OCI-LY1 (cell line): ENCODE measurements at regions not wholly inside any gene's neighbourhood (a gene's known extent, or its start where the extent isn't known, plus 50 kb on each side); places are given as distances from the start of the nearest gene placed in this dataset.

ENCODE experiments used
- H2AFZ ChIP-seq: fragments of 200-600 bp; sonication (generic), shearing (Covaris generic); 2 replicates; pipeline ENCODE4 v1.6.0; 2014; ENCODE audit warnings: antibody characterized with exemption, mild to moderate bottlenecking, low read length
- H3F3A ChIP-seq: fragments of 200-600 bp; sonication (generic), shearing (Covaris generic); 2 replicates; pipeline ENCODE4 v1.6.0; 2014; ENCODE audit warnings: mild to moderate bottlenecking, antibody characterized with exemption, low read length, moderate library complexity; ENCODE audit not compliant: insufficient read depth
- H3K27ac ChIP-seq: fragments of 200-600 bp; sonication (generic); 2 replicates; pipeline ENCODE4 v1.5.1; 2014; ENCODE audit warnings: low read length, mixed run types, mild to moderate bottlenecking, low read depth; ENCODE audit not compliant: poor library complexity, severe bottlenecking
- H3K27me3 ChIP-seq: fragments of 200-600 bp; sonication (generic); 2 replicates; pipeline ENCODE4 v1.6.0; 2014; ENCODE audit warnings: antibody characterized with exemption, mild to moderate bottlenecking, low read length, moderate library complexity; ENCODE audit not compliant: insufficient read depth
- H3K36me3 ChIP-seq: fragments of 200-600 bp; sonication (generic); 2 replicates; pipeline ENCODE4 v1.6.1; 2014; ENCODE audit warnings: mild to moderate bottlenecking, antibody characterized with exemption, low read length, moderate library complexity, mixed read lengths; ENCODE audit not compliant: insufficient read depth
- H3K4me1 ChIP-seq: fragments of 200-600 bp; sonication (generic); 2 replicates; pipeline ENCODE4 v1.5.1; 2014; ENCODE audit warnings: mild to moderate bottlenecking, low read length, moderate library complexity; ENCODE audit not compliant: insufficient read depth, severe bottlenecking
- H3K4me2 ChIP-seq: fragments of 200-600 bp; sonication (generic), shearing (Covaris generic); 2 replicates; pipeline ENCODE4 v1.6.1; 2014; ENCODE audit warnings: low read length
- H3K4me3 ChIP-seq: fragments of 200-600 bp; sonication (generic); 2 replicates; pipeline ENCODE4 v1.5.1; 2014; ENCODE audit warnings: low read length, low read depth, mild to moderate bottlenecking, mixed read lengths; ENCODE audit not compliant: poor library complexity, severe bottlenecking
- H3K79me2 ChIP-seq: fragments of 200-600 bp; shearing (Covaris generic); 2 replicates; pipeline ENCODE4 v1.6.1; 2016; ENCODE audit warnings: mixed run types, low read length, mixed read lengths; ENCODE audit not compliant: insufficient read depth
- H3K9ac ChIP-seq: fragments of 200-600 bp; sonication (generic), shearing (Covaris generic); 2 replicates; pipeline ENCODE4 v1.6.1; 2014; ENCODE audit warnings: mild to moderate bottlenecking, low read length, mixed read lengths
- H3K9me2 ChIP-seq: fragments of 200-600 bp; sonication (generic), shearing (Covaris generic); 2 replicates; pipeline ENCODE4 v1.6.1; 2014; ENCODE audit warnings: low read depth, mild to moderate bottlenecking, low read length, mixed read lengths
- H3K9me3 ChIP-seq: fragments of 200-600 bp; shearing (Covaris generic); 2 replicates; pipeline ENCODE4 v1.6.1; 2014; ENCODE audit warnings: low read length, mixed read lengths
- H4K20me1 ChIP-seq: fragments of 200-600 bp; sonication (generic), shearing (Covaris generic); 2 replicates; pipeline ENCODE4 v1.6.0; 2016; ENCODE audit warnings: mild to moderate bottlenecking, low read length; ENCODE audit not compliant: insufficient read depth
- EZH2 ChIP-seq: fragments of 200-600 bp; sonication (generic), shearing (Covaris generic); IDR thresholded peaks from 2 replicates; pipeline ENCODE4 v1.8.0; 2017; ENCODE audit warnings: borderline replicate concordance, mixed run types, mild to moderate bottlenecking, antibody characterized with exemption, low read length, moderate library complexity, mixed read lengths
- TF ChIP-seq, protein P1 (sequence below): fragments of 200-600 bp; sonication (generic), shearing (Covaris generic); IDR thresholded peaks from 2 replicates; pipeline ENCODE4 v1.5.1; 2017; ENCODE audit warnings: mild to moderate bottlenecking, antibody characterized with exemption, low read length, moderate library complexity, mixed read lengths

DNA sequence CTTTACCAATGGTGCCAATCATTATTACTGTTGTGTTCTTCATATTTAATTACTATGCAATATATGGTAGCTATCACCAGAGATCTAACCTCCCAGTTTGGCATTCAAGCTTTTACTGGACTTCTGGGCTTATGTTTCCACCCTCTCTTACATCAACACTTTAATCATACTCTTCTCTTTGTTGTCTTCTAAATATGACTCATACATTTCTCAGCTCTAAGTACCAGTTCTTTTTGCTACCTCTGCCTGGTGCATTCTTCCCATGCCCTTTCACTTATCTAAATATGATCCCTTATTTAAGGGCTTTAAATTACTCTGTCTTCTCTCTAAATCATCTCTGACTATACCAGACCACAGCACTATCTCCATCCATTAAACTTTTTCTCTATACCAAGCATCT lies 246.1 kb upstream of the CCDC196 start:
- Histone ChIP-seq H3K9me3 (no peaks in the 10 kb centered on the region), H3K4me3 (no peak overlapping the region), H3K9me2 (no peaks in the 10 kb centered on the region), H2AFZ (no peak overlapping the region), H3K9ac (no peak overlapping the region), H3K36me3 (no peaks in the 10 kb centered on the region), H3K4me2 (no peak overlapping the region), H3K27me3 (no peaks in the 10 kb centered on the region), H3K27ac (no peak overlapping the region), H3K79me2 (no peaks in the 10 kb centered on the region), H3F3A (no peaks in the 10 kb centered on the region), H3K4me1 (no peaks in the 10 kb centered on the region), H4K20me1 (no peaks in the 10 kb centered on the region)
- TF ChIP-seq, protein P1, sequence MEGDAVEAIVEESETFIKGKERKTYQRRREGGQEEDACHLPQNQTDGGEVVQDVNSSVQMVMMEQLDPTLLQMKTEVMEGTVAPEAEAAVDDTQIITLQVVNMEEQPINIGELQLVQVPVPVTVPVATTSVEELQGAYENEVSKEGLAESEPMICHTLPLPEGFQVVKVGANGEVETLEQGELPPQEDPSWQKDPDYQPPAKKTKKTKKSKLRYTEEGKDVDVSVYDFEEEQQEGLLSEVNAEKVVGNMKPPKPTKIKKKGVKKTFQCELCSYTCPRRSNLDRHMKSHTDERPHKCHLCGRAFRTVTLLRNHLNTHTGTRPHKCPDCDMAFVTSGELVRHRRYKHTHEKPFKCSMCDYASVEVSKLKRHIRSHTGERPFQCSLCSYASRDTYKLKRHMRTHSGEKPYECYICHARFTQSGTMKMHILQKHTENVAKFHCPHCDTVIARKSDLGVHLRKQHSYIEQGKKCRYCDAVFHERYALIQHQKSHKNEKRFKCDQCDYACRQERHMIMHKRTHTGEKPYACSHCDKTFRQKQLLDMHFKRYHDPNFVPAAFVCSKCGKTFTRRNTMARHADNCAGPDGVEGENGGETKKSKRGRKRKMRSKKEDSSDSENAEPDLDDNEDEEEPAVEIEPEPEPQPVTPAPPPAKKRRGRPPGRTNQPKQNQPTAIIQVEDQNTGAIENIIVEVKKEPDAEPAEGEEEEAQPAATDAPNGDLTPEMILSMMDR: no peak
- no peak for TF ChIP-seq EZH2

DNA sequence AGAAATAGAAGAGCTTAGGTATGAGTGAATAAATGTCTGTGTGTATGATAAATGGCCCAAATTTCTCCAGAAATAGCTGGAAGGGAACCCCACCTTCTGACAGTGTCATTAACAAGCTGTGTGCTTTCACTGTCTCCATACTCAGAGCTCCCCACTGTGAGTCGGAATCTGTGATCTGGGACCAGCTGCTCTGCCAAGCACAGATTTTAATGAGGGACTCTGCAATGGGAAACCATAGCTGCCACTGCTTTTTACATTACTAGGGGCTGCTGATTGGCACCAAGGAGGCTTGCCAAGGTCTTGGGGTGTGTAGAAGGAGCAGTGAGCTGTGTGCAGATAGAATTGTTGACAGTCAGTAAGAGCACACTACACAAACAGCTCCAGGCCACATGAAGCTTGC lies 244.2 kb upstream of the CCDC196 start:
- no peak overlapping the region for H3K4me3 ChIP-seq
- TF ChIP-seq, protein P1: no peak
- TF ChIP-seq EZH2: no peak
- no peak overlapping the region for H2AFZ ChIP-seq
- no peaks in the 10 kb centered on the region for H3K27me3 ChIP-seq
- H3K9me3 ChIP-seq: no peaks in the 10 kb centered on the region
- no peak overlapping the region for H3K4me2 ChIP-seq
- no peaks in the 10 kb centered on the region for H3K4me1 ChIP-seq
- H3K79me2 ChIP-seq: no peaks in the 10 kb centered on the region
- no peak overlapping the region for H3K27ac ChIP-seq
- H3F3A ChIP-seq: no peaks in the 10 kb centered on the region
- no peaks in the 10 kb centered on the region for H4K20me1 ChIP-seq
- no peak overlapping the region for H3K9ac ChIP-seq
- H3K9me2 ChIP-seq: no peaks in the 10 kb centered on the region
- H3K36me3 ChIP-seq: no peaks in the 10 kb centered on the region

DNA sequence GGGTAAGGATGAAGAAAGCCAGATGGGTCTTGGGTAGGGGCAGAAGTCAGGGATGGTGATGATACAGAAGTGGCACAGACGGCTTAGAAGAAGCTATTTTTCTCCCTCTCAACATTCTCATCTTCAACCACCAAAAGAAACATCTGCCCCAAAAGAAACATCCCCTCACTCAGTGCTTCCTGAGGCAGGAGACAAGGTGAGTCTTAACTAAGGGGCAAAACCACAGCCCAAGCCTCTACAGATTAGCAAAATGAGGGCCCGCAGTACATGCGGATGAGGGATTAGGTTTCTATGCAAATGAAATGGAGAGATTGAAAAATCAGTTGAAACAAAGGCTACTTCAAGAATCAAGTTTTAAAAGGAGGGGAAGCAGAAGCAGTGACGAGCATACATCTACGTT lies 241.3 kb upstream of the CCDC196 start:
- no peaks in the 10 kb centered on the region for H3K9me3 ChIP-seq
- no peak overlapping the region for H3K27ac ChIP-seq

More for the DNA sequence above, 241.3 kb upstream of the CCDC196 start:
- no peak for TF ChIP-seq EZH2
- TF ChIP-seq, protein P1: no peak
- Histone ChIP-seq H3K4me3 (no peak overlapping the region), H3K79me2 (no peaks in the 10 kb centered on the region), H4K20me1 (no peaks in the 10 kb centered on the region), H3K4me1 (no peaks in the 10 kb centered on the region), H3K36me3 (no peaks in the 10 kb centered on the region), H3F3A (no peaks in the 10 kb centered on the region), H3K9me2 (no peaks in the 10 kb centered on the region), H2AFZ (no peak overlapping the region), H3K4me2 (no peak overlapping the region), H3K9ac (no peak overlapping the region), H3K27me3 (no peaks in the 10 kb centered on the region)
